ENCODE measurements at regions not wholly inside any gene's neighbourhood (a gene's known extent, or its start where the extent isn't known, plus 50 kb on each side); places are given as distances from the start of the nearest gene placed in this dataset.

DNA sequence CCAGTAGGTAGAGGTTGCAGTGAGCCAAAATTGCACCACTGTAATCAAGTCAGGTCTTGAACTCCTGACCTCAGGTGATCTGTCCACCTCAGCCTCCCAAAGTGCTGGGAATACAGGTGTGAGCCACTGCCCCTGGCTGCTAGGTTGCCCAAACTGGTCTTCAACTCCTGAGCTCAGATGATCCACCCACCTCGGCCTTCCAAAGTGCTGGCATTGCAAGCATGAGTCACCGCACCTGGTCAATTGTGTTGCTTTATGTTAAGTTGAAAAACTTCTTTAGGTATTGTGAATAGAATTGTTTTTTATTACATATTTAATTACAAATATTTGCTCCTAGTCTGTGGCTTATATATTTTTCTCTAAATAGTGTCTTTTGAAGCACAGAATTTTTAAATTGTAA is 80.5 kb downstream of the PRKAB2 start (continued):
- TF ChIP-seq RBBP5 (conservative IDR thresholded peaks at IDR 0.05) = no peak
- no peak for TF ChIP-seq MTA3 (IDR thresholded peaks at IDR 0.05; ENCODE audit: borderline replicate concordance, low read length)
- TF ChIP-seq FOXM1 (IDR thresholded peaks at IDR 0.05; ENCODE audit: low read depth, low read length) = no peak

DNA sequence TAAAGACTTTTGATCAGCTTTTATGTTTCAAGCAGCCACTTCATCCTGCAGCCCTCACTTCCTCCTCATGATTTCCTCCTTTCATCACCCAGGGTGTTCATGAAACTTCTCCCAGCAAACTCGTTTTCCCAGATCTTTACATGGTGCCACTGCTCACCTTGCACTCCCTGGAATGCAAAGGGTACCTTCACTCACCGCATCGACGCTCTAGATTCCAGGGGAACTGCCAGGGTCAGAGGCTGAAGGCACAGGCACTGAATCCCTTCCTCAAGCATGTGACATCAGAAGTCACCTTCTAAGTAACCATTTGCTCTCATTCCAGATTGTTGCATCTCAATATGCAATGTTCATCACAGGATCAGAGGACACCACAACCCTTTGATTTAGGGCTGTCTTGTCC is 82.8 kb downstream of the PRKAB2 start:
- H3K4me3 ChIP-seq = no peak overlapping the region
- no peak overlapping the region for H3K4me2 ChIP-seq (ENCODE audit: control insufficient read depth, insufficient read depth)
- RAD21 ChIA-PET (ENCODE audit: unreplicated experiment) = no interaction called here
- H4K20me1 ChIP-seq (ENCODE audit: control insufficient read depth, insufficient read depth) = no peaks in the 10 kb centered on the region
- intact Hi-C loops (cut with micrococcal nuclease; ENCODE audit: unreplicated experiment) (no loop called here), in situ Hi-C loops (cut with MboI) (no loop called here)
- WGBS (ENCODE audit: insufficient coverage, insufficient replicate concordance, low lambda C conversion rate, missing lambda C conversion rate) = 30% methylated on average over 4 of the region's 4 CpGs
- DNase-seq (ENCODE audit: low read depth, low spot score) (no peak), FAIRE-seq (no peak), ATAC-seq (no peak)
- no peaks in the 10 kb centered on the region for H3K4me1 ChIP-seq (ENCODE audit: control insufficient read depth, insufficient read depth, low read length)
- POLR2A ChIA-PET = no interaction called here
- CTCF ChIA-PET = no interaction called here
- no TSS peak for BruUV-seq (replicated peaks)
- peaks cover 0 to 2% of the 10 kb centered on the region in 2 experiments; a peak in 2 of 4 replicates for H3K27me3 ChIP-seq (replicated peaks in 1 of 2; ENCODE audit: control insufficient read depth in 2 of 2, insufficient read depth in 2 of 2, low read length in 1 of 2)
- H3K27ac ChIP-seq (ENCODE audit: control insufficient read depth, insufficient read depth) = no peak overlapping the region
- TF ChIP-seq TCF3 (IDR thresholded peaks at IDR 0.05; ENCODE audit: borderline replicate concordance, insufficient read depth, low read depth, low read length) (no peak), KLF5 (IDR thresholded peaks at IDR 0.05; ENCODE audit: partially characterized antibody) (no peak), MEF2A (IDR thresholded peaks at IDR 0.05; ENCODE audit: insufficient read depth, low read depth, low read length) (no peak), SREBF2 (IDR thresholded peaks at IDR 0.05; ENCODE audit: low read length) (no peak), PAX8 (IDR thresholded peaks at IDR 0.05) (no peak), ZNF217 (IDR thresholded peaks at IDR 0.05) (no peak), MEF2B (IDR thresholded peaks at IDR 0.05; ENCODE audit: partially characterized antibody, poor library complexity, severe bottlenecking) (no peak), TCF7 (IDR thresholded peaks at IDR 0.05; ENCODE audit: borderline replicate concordance) (no peak), EP300 (IDR thresholded peaks at IDR 0.05; ENCODE audit: borderline replicate concordance in 1 of 2, control insufficient read depth in 1 of 2, low read depth in 2 of 2, low read length in 2 of 2) (no peak), LARP7 (IDR thresholded peaks at IDR 0.05) (no peak), IKZF1 (conservative IDR thresholded peaks at IDR 0.05) (no peak), YBX1 (IDR thresholded peaks at IDR 0.05) (no peak)
- TF ChIP-seq, protein P1, sequence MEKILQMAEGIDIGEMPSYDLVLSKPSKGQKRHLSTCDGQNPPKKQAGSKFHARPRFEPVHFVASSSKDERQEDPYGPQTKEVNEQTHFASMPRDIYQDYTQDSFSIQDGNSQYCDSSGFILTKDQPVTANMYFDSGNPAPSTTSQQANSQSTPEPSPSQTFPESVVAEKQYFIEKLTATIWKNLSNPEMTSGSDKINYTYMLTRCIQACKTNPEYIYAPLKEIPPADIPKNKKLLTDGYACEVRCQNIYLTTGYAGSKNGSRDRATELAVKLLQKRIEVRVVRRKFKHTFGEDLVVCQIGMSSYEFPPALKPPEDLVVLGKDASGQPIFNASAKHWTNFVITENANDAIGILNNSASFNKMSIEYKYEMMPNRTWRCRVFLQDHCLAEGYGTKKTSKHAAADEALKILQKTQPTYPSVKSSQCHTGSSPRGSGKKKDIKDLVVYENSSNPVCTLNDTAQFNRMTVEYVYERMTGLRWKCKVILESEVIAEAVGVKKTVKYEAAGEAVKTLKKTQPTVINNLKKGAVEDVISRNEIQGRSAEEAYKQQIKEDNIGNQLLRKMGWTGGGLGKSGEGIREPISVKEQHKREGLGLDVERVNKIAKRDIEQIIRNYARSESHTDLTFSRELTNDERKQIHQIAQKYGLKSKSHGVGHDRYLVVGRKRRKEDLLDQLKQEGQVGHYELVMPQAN (conservative IDR thresholded peaks at IDR 0.05) = no peak
- no peaks in the 10 kb centered on the region for H3K9me3 ChIP-seq (replicated peaks; ENCODE audit: control insufficient read depth, insufficient read depth, low read length)
- no peak overlapping the region for H2AFZ ChIP-seq (ENCODE audit: control insufficient read depth, low read depth, low read length)
- no peaks in the 10 kb centered on the region for H3K36me3 ChIP-seq (ENCODE audit: control insufficient read depth in 2 of 2, insufficient read depth in 2 of 2, low read length in 1 of 2)
- SMC1A ChIA-PET (ENCODE audit: uncharacterized antibody, unreplicated experiment) = no interaction called here
- no peaks in the 10 kb centered on the region for H3K79me2 ChIP-seq (ENCODE audit: control insufficient read depth, insufficient read depth, low read length)
- H3K9ac ChIP-seq (ENCODE audit: control insufficient read depth, insufficient read depth, low read length) = no peak overlapping the region

Measured in GM12878 (cell line).